GM12891 (cell line): ENCODE measurements at regions not wholly inside any gene's neighbourhood (a gene's known extent, or its start where the extent isn't known, plus 50 kb on each side); places are given as distances from the start of the nearest gene placed in this dataset.

Source experiments
- PAX5 ChIP-seq: IDR thresholded peaks from 2 replicates; pipeline ENCODE4 v1.6.1; 2011; ENCODE audit warnings: low read length, moderate library complexity, mild to moderate bottlenecking; ENCODE audit not compliant: insufficient read depth, severe bottlenecking
- POLR2A ChIP-seq: IDR thresholded peaks from 2 replicates; pipeline ENCODE4 v1.6.1; 2011; ENCODE audit warnings: low read depth, low read length, control low read depth
- POLR2AphosphoS5 ChIP-seq: IDR thresholded peaks from 2 replicates; pipeline ENCODE4 v1.6.1; 2011; ENCODE audit warnings: low read depth, low read length, control low read depth
- POU2F2 ChIP-seq: IDR thresholded peaks from 2 replicates; pipeline ENCODE4 v1.6.1; 2011; ENCODE audit warnings: low read depth, mild to moderate bottlenecking, control low read depth, low read length, moderate library complexity
- SPI1 ChIP-seq: IDR thresholded peaks from 2 replicates; pipeline ENCODE4 v1.6.1; 2011; ENCODE audit warnings: low read depth, low read length, control low read depth
- TAF1 ChIP-seq: IDR thresholded peaks from 2 replicates; pipeline ENCODE4 v1.6.1; 2011; ENCODE audit warnings: low read depth, low read length, control low read depth

DNA sequence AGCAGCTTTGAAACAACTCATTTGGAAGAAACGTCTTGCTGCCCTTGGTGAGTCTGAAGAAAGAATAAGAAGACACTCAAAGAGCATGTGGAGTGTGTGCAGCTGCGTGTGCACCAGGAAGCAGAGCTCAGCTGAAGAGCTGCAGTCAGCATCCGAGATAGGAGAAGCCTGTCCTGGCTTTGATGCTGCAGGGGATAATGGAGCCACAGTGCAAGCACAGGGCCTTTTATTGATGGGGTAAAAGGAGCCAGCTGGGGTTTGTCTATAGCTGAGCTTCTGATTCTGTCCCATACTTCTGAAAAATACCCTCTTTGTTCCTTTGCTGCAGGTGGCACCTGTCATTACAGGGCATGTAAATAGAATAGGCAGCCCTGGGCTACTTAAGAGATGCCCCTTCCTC is 375.7 kb upstream of the ZNF462 start:
- TF ChIP-seq POLR2AphosphoS5, result no peak
- TF ChIP-seq POLR2A, result no peak
- TF ChIP-seq POU2F2, result no peak
- TF ChIP-seq TAF1, result no peak
- TF ChIP-seq SPI1, result no peak
- no peak for TF ChIP-seq PAX5
